ENCODE measurements at regions not wholly inside any gene's neighbourhood (a gene's known extent, or its start where the extent isn't known, plus 50 kb on each side); places are given as distances from the start of the nearest gene placed in this dataset.

DNA sequence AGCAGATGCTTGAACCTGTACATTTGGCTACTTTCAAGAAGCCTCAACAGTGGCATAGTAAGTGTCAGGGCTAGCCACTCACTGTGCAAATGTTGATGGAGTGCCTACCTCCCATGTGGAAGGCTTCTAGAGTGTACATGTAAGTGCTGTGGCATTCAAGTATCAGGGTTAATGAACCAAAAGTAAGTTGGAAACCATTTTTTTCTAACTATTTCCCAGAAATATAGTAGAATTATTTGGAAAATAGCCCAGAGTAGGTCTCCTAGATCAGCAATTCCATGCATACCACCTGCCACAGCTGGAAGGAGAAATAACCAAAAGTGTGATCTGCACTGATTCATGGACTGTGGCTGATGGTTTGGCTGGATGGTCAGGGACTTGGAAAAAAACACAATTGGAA, 53.3 kb downstream of the FOXD1 start:
- DNase-seq (ENCODE audit: low read depth), result no peak
- H3K4me3 ChIP-seq (ENCODE audit: low read depth, low read length), result no peak overlapping the region
- TF ChIP-seq, protein P1, sequence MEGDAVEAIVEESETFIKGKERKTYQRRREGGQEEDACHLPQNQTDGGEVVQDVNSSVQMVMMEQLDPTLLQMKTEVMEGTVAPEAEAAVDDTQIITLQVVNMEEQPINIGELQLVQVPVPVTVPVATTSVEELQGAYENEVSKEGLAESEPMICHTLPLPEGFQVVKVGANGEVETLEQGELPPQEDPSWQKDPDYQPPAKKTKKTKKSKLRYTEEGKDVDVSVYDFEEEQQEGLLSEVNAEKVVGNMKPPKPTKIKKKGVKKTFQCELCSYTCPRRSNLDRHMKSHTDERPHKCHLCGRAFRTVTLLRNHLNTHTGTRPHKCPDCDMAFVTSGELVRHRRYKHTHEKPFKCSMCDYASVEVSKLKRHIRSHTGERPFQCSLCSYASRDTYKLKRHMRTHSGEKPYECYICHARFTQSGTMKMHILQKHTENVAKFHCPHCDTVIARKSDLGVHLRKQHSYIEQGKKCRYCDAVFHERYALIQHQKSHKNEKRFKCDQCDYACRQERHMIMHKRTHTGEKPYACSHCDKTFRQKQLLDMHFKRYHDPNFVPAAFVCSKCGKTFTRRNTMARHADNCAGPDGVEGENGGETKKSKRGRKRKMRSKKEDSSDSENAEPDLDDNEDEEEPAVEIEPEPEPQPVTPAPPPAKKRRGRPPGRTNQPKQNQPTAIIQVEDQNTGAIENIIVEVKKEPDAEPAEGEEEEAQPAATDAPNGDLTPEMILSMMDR (IDR thresholded peaks at IDR 0.05; ENCODE audit: insufficient read depth, low read depth, low read length), result no peak

DNA sequence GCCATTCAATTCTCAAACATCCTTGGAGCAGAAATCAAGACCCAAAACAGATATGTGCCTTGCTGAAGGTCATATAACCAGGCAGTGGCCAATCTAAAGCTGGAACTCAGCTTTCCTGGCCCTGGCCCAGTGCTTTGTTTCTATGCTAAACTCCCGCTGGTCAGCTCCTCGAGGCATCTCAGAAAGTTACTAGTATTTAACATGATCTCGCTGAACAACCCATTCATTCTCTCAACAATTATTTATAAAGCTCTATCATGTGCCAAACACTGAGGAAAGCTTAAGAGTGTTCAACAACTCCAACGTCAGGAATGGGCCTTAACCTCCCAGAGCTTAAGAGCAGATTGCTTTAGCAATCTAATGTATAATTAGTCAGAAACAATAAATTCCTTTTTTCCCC, 54.0 kb downstream of the FOXD1 start:
- no peak overlapping the region for H3K4me3 ChIP-seq (ENCODE audit: low read depth, low read length)
- TF ChIP-seq, protein P1 (IDR thresholded peaks at IDR 0.05; ENCODE audit: insufficient read depth, low read depth, low read length), result no peak
- no peak for DNase-seq (ENCODE audit: low read depth)

DNA sequence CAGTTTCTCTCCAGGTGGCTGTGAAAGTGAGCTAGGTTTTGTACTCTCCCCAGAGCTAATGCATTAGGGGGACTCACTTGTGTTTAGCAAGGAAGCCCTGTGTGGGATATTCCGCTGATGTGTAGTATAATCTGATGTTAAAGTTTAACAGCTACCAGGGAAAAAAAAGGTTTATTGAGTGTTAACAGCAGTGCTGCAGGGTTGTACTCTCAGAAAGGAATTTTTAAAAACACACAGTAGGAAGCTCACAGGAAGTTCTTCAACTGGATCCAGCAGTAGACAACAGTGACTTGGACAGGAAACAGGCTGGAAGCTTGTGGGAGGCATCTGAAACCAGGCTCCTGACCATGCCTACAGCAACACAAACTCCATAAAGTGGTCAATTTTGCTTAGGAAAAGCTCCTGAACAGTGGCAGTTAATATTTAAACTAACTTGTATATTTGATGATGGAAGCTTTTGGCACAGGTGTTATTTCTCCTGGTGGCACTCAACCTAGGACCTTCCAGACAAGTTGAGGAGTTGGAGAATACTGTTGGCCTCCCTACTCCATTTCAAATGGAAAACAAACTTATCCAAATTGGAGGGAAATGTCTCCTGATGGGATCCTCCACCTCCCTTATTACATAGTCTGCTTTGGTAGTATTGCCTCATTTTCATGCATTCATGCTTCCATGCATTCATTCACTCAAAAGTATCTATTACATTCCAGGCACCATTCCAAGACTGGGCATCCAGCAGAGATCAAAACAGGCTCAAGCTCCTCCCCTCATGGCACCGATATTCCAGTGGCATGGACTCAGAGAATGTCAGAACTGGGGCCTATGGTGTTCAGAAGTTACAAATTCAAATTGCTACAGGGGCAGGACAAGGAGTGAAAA, 54.7 kb downstream of the FOXD1 start:
- DNase-seq (ENCODE audit: low read depth), result no peak
- H3K4me3 ChIP-seq (ENCODE audit: low read depth, low read length), result no peak overlapping the region
- TF ChIP-seq, protein P1 (IDR thresholded peaks at IDR 0.05; ENCODE audit: insufficient read depth, low read depth, low read length), result no peak

DNA sequence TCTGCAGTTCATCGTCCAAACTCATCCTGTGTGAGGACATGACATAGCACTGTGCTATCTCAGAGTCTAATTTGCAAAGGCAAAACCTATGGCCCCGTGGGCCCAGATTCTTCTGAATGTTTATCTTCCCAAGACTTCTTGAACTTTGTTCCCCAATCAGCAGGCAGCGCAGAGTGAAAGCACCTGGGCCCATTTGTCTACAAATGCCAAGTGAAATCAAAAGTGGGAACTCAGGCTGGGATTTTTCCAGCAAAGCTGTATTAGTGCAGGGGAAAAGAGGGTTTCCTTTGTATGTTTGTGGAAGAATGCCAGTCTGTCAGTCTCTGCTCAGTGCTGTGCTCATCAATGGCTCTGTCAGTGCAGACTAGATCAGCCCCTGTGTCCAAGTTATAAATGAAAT, 55.8 kb downstream of the FOXD1 start:
- no peak for DNase-seq (ENCODE audit: low read depth)
- no peak overlapping the region for H3K4me3 ChIP-seq (ENCODE audit: low read depth, low read length)
- TF ChIP-seq, protein P1 (IDR thresholded peaks at IDR 0.05; ENCODE audit: insufficient read depth, low read depth, low read length), result no peak

DNA sequence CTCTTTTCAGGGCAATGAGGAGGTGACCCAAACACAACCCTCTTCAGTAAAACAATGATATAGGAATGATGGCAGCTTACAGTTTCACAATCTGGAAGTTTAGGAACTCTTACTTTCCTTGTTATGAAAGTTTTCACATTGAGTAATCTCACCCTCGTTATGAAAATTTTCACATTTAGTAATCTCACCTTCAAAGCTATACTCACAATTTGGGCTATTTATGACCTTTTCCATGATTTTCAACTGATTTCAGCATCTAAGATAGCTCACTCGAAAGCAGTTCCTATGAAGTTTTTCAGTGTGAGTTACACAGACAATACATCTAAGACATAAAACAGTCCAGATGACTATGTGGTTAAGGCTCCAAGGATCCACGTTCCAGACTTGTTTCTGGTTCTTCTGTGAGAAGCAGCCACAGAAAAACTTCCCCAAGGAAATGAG, 57.1 kb downstream of the FOXD1 start:
- H3K4me3 ChIP-seq (ENCODE audit: low read depth, low read length), result no peak overlapping the region
- TF ChIP-seq, protein P1 (IDR thresholded peaks at IDR 0.05; ENCODE audit: insufficient read depth, low read depth, low read length), result no peak
- DNase-seq (ENCODE audit: low read depth), result peak; percentile 60

DNA sequence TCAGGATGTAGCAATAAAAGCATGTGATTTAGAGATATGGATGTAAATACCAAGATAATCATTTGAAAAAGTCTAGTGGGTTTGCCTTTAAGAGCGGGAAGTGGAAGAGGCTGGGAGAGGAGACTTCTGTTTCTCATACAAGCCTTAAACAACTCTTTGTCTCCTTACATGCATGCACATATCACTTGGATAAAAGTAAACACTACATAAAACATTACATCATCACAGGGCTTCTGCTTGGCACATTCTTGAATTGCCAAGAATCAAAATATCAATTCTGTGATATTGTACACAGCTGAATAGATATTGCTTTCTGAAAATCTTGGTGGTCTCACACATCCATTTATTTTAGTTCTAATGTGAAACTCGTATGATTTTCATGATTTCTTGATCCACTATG, 57.6 kb downstream of the FOXD1 start:
- no peak overlapping the region for H3K4me3 ChIP-seq (ENCODE audit: low read depth, low read length)
- DNase-seq (ENCODE audit: low read depth), result no peak
- TF ChIP-seq, protein P1 (IDR thresholded peaks at IDR 0.05; ENCODE audit: insufficient read depth, low read depth, low read length), result no peak

Measured in fibroblast of villous mesenchyme (primary cell).